ENCODE measurements at regions not wholly inside any gene's neighbourhood (a gene's known extent, or its start where the extent isn't known, plus 50 kb on each side); places are given as distances from the start of the nearest gene placed in this dataset.

- no peak for DNase-seq (ENCODE audit: extremely low spot score)
- TF ChIP-seq, protein P1, sequence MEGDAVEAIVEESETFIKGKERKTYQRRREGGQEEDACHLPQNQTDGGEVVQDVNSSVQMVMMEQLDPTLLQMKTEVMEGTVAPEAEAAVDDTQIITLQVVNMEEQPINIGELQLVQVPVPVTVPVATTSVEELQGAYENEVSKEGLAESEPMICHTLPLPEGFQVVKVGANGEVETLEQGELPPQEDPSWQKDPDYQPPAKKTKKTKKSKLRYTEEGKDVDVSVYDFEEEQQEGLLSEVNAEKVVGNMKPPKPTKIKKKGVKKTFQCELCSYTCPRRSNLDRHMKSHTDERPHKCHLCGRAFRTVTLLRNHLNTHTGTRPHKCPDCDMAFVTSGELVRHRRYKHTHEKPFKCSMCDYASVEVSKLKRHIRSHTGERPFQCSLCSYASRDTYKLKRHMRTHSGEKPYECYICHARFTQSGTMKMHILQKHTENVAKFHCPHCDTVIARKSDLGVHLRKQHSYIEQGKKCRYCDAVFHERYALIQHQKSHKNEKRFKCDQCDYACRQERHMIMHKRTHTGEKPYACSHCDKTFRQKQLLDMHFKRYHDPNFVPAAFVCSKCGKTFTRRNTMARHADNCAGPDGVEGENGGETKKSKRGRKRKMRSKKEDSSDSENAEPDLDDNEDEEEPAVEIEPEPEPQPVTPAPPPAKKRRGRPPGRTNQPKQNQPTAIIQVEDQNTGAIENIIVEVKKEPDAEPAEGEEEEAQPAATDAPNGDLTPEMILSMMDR (IDR thresholded peaks at IDR 0.05; ENCODE audit: control extremely low read depth, extremely low read depth, low read depth, missing control alignments), result no peak
- POLR2A ChIA-PET, result no interaction called here
- CTCF ChIA-PET, result no interaction called here
Observed at GRCh38 chr1:56050911-56051310, 528.5 kb downstream of the PLPP3 start.

- ChIA-PET POLR2A (no interaction called here), CTCF (no interaction called here)
- TF ChIP-seq, protein P1 (IDR thresholded peaks at IDR 0.05; ENCODE audit: control extremely low read depth, extremely low read depth, low read depth, missing control alignments), result no peak
- DNase-seq (ENCODE audit: extremely low spot score), result no peak
Observed at GRCh38 chr1:56045477-56045876, 533.9 kb downstream of the PLPP3 start.

DNA sequence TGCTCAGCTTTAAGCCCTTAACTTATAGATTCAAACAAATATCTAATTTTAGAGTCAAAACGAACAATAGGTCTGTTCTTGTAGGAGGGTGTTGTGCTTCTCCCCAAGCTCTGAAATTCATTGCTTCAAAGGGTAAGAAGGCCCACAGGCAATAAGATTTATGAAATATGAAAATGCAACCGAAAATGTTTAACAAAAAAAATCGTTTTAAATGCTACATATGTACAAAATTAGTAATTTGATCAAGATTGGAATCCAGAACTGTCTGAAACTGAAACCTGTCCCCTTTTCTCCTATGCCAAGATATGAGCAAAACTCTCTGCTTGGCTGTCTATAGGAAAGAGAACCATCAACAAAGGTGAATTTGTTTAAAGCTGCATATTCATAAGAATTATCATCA lies 534.3 kb downstream of the PLPP3 start:
- DNase-seq (ENCODE audit: extremely low spot score), result no peak
- ChIA-PET POLR2A (no interaction called here), CTCF (no interaction called here)
- TF ChIP-seq, protein P1 (IDR thresholded peaks at IDR 0.05; ENCODE audit: control extremely low read depth, extremely low read depth, low read depth, missing control alignments), result no peak

DNA sequence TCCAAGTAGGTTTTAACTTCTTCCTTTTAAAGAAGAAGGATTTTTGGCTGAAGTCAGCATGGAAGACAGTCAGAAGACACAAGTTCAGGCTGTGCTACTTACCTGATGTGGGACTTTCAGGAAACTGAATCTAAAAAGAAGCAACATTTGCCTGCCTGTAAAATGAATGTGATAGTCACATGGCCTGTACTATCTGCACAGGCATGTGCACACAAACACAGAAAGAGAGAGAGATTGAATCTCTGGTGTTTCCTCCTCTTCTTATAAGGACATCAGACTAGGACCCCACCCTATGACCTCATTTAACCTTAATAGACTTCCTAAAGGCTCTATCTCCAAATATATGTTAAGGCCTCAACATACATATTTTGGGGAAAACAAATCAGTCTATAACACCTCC lies 542.9 kb downstream of the PLPP3 start:
- no peak for DNase-seq (ENCODE audit: extremely low spot score)
- CTCF ChIA-PET, result no interaction called here
- TF ChIP-seq, protein P1 (IDR thresholded peaks at IDR 0.05; ENCODE audit: control extremely low read depth, extremely low read depth, low read depth, missing control alignments), result no peak
- POLR2A ChIA-PET, result no interaction called here

DNA sequence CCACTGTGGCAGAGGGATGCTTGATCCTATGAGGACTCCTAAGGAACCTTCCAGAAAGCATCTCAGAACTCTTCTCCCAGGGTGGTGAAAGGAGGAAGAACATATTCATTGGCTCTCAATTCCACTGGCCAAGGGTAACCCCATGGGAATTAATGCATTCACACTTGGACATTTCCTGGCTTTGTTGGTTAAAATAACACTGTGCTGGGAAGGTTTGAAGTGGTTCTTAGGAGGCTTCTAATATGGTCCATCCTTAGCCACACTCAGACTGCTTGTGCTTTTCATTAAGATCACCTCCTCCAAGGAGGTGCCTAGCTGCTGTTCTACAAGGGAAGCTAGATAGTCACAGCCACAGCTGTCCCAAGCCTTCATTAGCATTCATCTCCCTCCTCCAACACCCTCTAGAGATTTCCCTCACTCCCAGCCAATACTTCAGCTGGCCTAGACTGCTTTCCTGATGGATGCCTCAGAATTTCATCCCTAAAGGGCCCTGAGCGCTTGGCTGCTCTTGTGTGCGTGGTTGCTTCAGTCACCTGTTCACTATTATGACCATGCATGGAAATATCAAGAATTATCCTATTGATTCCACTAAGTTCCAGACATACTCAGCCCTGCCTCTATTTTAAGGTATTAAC lies 544.4 kb downstream of the PLPP3 start:
- CTCF ChIA-PET, result no interaction called here
- POLR2A ChIA-PET, result no interaction called here
- no peak for DNase-seq (ENCODE audit: extremely low spot score)
- TF ChIP-seq, protein P1 (IDR thresholded peaks at IDR 0.05; ENCODE audit: control extremely low read depth, extremely low read depth, low read depth, missing control alignments), result no peak

DNA sequence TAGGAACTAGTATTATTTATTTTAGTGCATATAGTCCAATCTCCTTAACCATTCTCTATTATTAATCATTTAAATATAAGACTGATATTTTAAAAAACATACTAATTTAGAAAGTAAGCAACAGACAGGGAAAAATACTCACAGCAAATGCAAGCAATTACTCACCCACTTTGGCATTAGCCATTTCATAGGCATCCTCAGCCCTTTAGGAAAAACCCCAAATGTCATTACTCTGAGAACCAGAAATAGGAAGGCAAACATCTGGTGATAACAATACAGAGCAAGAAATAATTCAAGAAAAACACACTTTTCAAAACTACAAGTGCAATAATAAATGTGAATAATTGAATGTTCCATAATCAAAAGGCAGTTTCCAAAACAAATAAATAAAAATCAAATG lies 545.1 kb downstream of the PLPP3 start:
- TF ChIP-seq, protein P1 (IDR thresholded peaks at IDR 0.05; ENCODE audit: control extremely low read depth, extremely low read depth, low read depth, missing control alignments), result no peak
- ChIA-PET POLR2A (no interaction called here), CTCF (no interaction called here)
- DNase-seq (ENCODE audit: extremely low spot score), result no peak

All from GM10248 (cell line).